ENCODE measurements at regions not wholly inside any gene's neighbourhood (a gene's known extent, or its start where the extent isn't known, plus 50 kb on each side); places are given as distances from the start of the nearest gene placed in this dataset.

GRCh38 chr14:101477648-101478047 is 83.6 kb upstream of the DIO3 start:
- no peak for DNase-seq

- no peak for DNase-seq
These were observed 83.2 kb upstream of the DIO3 start for GRCh38 chr14:101478096-101478495.

- DNase-seq, result no peak
These were observed 82.4 kb upstream of the DIO3 start for GRCh38 chr14:101478796-101479410.

GRCh38 chr14:101480022-101480746 is 81.1 kb upstream of the DIO3 start:
- DNase-seq, result no peak

- no peak for DNase-seq
These were observed 80.4 kb upstream of the DIO3 start for GRCh38 chr14:101480747-101481530.

GRCh38 chr14:101481557-101481956 is 79.7 kb upstream of the DIO3 start:
- DNase-seq, result no peak

- DNase-seq, result no peak
These were observed 79.2 kb upstream of the DIO3 start for GRCh38 chr14:101482066-101482465.

GRCh38 chr14:101483829-101484228 is 77.5 kb upstream of the DIO3 start:
- no peak for DNase-seq

- DNase-seq, result no peak
These were observed 72.1 kb upstream of the DIO3 start for GRCh38 chr14:101489092-101489760.

GRCh38 chr14:101490771-101491170 is 70.5 kb upstream of the DIO3 start:
- no peak for DNase-seq

GRCh38 chr14:101491841-101492240 is 69.5 kb upstream of the DIO3 start:
- DNase-seq, result no peak

GRCh38 chr14:101492716-101493115 is 68.6 kb upstream of the DIO3 start:
- no peak for DNase-seq

GRCh38 chr14:101494826-101495225 is 66.5 kb upstream of the DIO3 start:
- no peak for DNase-seq

- DNase-seq, result no peak
These were observed 66.0 kb upstream of the DIO3 start for GRCh38 chr14:101495284-101495683.

GRCh38 chr14:101495827-101496775 is 65.2 kb upstream of the DIO3 start:
- no peak for DNase-seq

- no peak for DNase-seq
These were observed 64.3 kb upstream of the DIO3 start for GRCh38 chr14:101496776-101497683.

- no peak for DNase-seq
These were observed 63.4 kb upstream of the DIO3 start for GRCh38 chr14:101497684-101498525.

GRCh38 chr14:101498526-101498860 is 62.8 kb upstream of the DIO3 start:
- no peak for DNase-seq

- DNase-seq, result no peak
These were observed 62.2 kb upstream of the DIO3 start for GRCh38 chr14:101499080-101499479.

- no peak for DNase-seq
These were observed 61.8 kb upstream of the DIO3 start for GRCh38 chr14:101499513-101499912.

All from activated naive CD4-positive, alpha-beta T cell (primary cell).